GM12878 (cell line): ENCODE measurements at regions not wholly inside any gene's neighbourhood (a gene's known extent, or its start where the extent isn't known, plus 50 kb on each side); places are given as distances from the start of the nearest gene placed in this dataset.

ENCODE experiments used
- ATAC-seq: fragments of 200-7000 bp; cut with Tn5 transposase; 3 replicates; pipeline ENCODE4 v1.9.1; 2020; ENCODE audit warnings: mild to moderate bottlenecking, moderate library complexity
- BruUV-seq: library from RNA; stranded (reverse); fragments of 400-500 nt; replicated peaks from 2 replicates; lab custom pipeline; 2021; lab: Mats Ljungman, UMichigan
- CTCF ChIA-PET: fragments of 300-600 bp; sonication (Branson Sonifier 250); formaldehyde crosslinking; extraction: SDS; loops from one replicate; lab custom pipeline; 2021; ENCODE audit warnings: inconsistent platforms; lab: Yijun Ruan, JAX
- POLR2A ChIA-PET: fragments of 350-600 bp; formaldehyde crosslinking; extraction: SDS; loops from one replicate; lab custom pipeline; 2021; ENCODE audit warnings: inconsistent platforms; lab: Charles Lee
- RAD21 ChIA-PET: fragments of 300-600 bp; sonication (Branson Sonifier 250); formaldehyde crosslinking; loops from one replicate; lab custom pipeline; 2023; ENCODE audit warnings: antibody characterized with exemption; ENCODE audit not compliant: unreplicated experiment; lab: Charles Lee
- SMC1A ChIA-PET: fragments of 300-600 bp; sonication (Branson Sonifier 250); formaldehyde crosslinking; loops from one replicate; lab custom pipeline; 2023; ENCODE audit not compliant: unreplicated experiment, uncharacterized antibody; lab: Charles Lee
- DNase-seq: peaks from one replicate; pipeline ENCODE4 v3.0.0-alpha.2; 2011; ENCODE audit warnings: low read depth, low spot score
- FAIRE-seq: peaks from 3 replicates; lab custom pipeline; 2011; peaks lifted over from hg19 to GRCh38; lab: Jason Lieb, UNC
- H2AFZ ChIP-seq: 2 replicates; pipeline ENCODE4 v1.6.0; 2011; ENCODE audit warnings: low read depth, low read length, control low read depth; ENCODE audit not compliant: control insufficient read depth
- H3K27ac ChIP-seq: 2 replicates; pipeline ENCODE4 v1.5.1; 2011; ENCODE audit warnings: control low read depth; ENCODE audit not compliant: control insufficient read depth, insufficient read depth
- H3K27me3 ChIP-seq, 2 experiments: replicated peaks in 1 of 2; 2 replicates each; pipeline versions ENCODE4 v1.6.0 to v1.6.1; 2011; ENCODE audit warnings: low read length in 1 of 2; ENCODE audit not compliant: control insufficient read depth in 2 of 2, insufficient read depth in 2 of 2
- H3K36me3 ChIP-seq, 2 experiments: 2 replicates each; pipeline ENCODE4 v1.5.1; 2011; ENCODE audit warnings: low read length in 1 of 2; ENCODE audit not compliant: control insufficient read depth in 2 of 2, insufficient read depth in 2 of 2
- H3K4me1 ChIP-seq: 2 replicates; pipeline ENCODE4 v1.6.1; 2011; ENCODE audit warnings: mild to moderate bottlenecking, low read length, moderate library complexity, mixed read lengths; ENCODE audit not compliant: control insufficient read depth, insufficient read depth
- H3K4me2 ChIP-seq: 2 replicates; pipeline ENCODE4 v1.6.0; 2011; ENCODE audit warnings: control low read depth; ENCODE audit not compliant: control insufficient read depth, insufficient read depth
- H3K4me3 ChIP-seq: fragments of 200-600 bp; sonication (generic); 2 replicates; pipeline ENCODE4 v1.5.1; 2016
- H3K79me2 ChIP-seq: 2 replicates; pipeline ENCODE4 v1.6.0; 2011; ENCODE audit warnings: low read length; ENCODE audit not compliant: control insufficient read depth, insufficient read depth
- H3K9ac ChIP-seq: 2 replicates; pipeline ENCODE4 v1.8.0; 2011; ENCODE audit warnings: low read length, control low read depth, mixed read lengths; ENCODE audit not compliant: control insufficient read depth, insufficient read depth
- H3K9me3 ChIP-seq: replicated peaks from 3 replicates; pipeline ENCODE4 v1.5.1; 2011; ENCODE audit warnings: mild to moderate bottlenecking, low read length; ENCODE audit not compliant: control insufficient read depth, insufficient read depth
- H4K20me1 ChIP-seq: 2 replicates; pipeline ENCODE4 v1.6.0; 2011; ENCODE audit not compliant: control insufficient read depth, insufficient read depth
- CHD2 ChIP-seq: IDR thresholded peaks from 2 replicates; pipeline ENCODE4 v1.6.1; 2011; ENCODE audit warnings: low read depth, low read length, improper control_type of control experiment, borderline replicate concordance
- EZH2 ChIP-seq: IDR thresholded peaks from 2 replicates; pipeline ENCODE4 v1.6.1; 2012; ENCODE audit warnings: low read depth, mild to moderate bottlenecking, control low read depth, inconsistent platforms, low read length, borderline replicate concordance; ENCODE audit not compliant: control insufficient read depth
- FOXM1 ChIP-seq: IDR thresholded peaks from 2 replicates; pipeline ENCODE4 v1.6.1; 2012; ENCODE audit warnings: low read depth, mild to moderate bottlenecking, inconsistent platforms, low read length, moderate library complexity
- HDAC2 ChIP-seq: fragments of 200-600 bp; sonication (generic); IDR thresholded peaks from 2 replicates; pipeline ENCODE4 v1.6.1; 2017
- MTA2 ChIP-seq: fragments of 450-650 bp; IDR thresholded peaks from 2 replicates; pipeline ENCODE4 v1.6.1; 2016; ENCODE audit warnings: low read depth, mild to moderate bottlenecking, moderate library complexity
- NR2C2 ChIP-seq: IDR thresholded peaks from 2 replicates; pipeline ENCODE4 v1.6.1; 2011; ENCODE audit warnings: borderline replicate concordance, low read depth; ENCODE audit not compliant: control insufficient read depth, insufficient read length
- NR2F1 ChIP-seq: fragments of 450-650 bp; conservative IDR thresholded peaks from 2 replicates; pipeline ENCODE4 v1.6.1; 2017; ENCODE audit warnings: mild to moderate bottlenecking
- NRF1 ChIP-seq: conservative IDR thresholded peaks from 2 replicates; pipeline ENCODE4 v1.6.1; 2011; ENCODE audit warnings: mild to moderate bottlenecking, low read depth, low read length, improper control_type of control experiment
- RAD51 ChIP-seq: fragments of 450-650 bp; IDR thresholded peaks from 2 replicates; pipeline ENCODE4 v1.6.1; 2016; ENCODE audit warnings: moderate library complexity, mild to moderate bottlenecking, inconsistent platforms
- REST ChIP-seq: IDR thresholded peaks from 2 replicates; pipeline ENCODE4 v1.6.1; 2012; ENCODE audit warnings: mild to moderate bottlenecking, low read depth, low read length
- SMAD1 ChIP-seq: fragments of 450-650 bp; IDR thresholded peaks from 2 replicates; pipeline ENCODE4 v1.6.1; 2018; ENCODE audit warnings: mild to moderate bottlenecking, low read depth; ENCODE audit not compliant: partially characterized antibody
- SPI1 ChIP-seq: IDR thresholded peaks from 2 replicates; pipeline ENCODE4 v1.6.1; 2011; ENCODE audit warnings: low read depth, mild to moderate bottlenecking, low read length, moderate library complexity, borderline replicate concordance; ENCODE audit not compliant: insufficient read depth
- SUZ12 ChIP-seq: fragments of 200-600 bp; sonication (generic); IDR thresholded peaks from one replicate; pipeline ENCODE4 v1.6.1; 2018; ENCODE audit warnings: antibody characterized with exemption, mild to moderate bottlenecking; ENCODE audit not compliant: unreplicated experiment
- ZNF24 ChIP-seq: fragments of 450-650 bp; IDR thresholded peaks from 2 replicates; pipeline ENCODE4 v1.6.1; 2017; ENCODE audit warnings: antibody characterized with exemption, mild to moderate bottlenecking
- WGBS: methylation state at CpG from one replicate; pipeline ENCODE4 v1.1.6; 2016; ENCODE audit warnings: low lambda C conversion rate; ENCODE audit not compliant: insufficient replicate concordance, insufficient coverage; ENCODE audit errors: missing lambda C conversion rate; 5-methylcytosine and 5-hydroxymethylcytosine counted together
- in situ Hi-C: fragments of 300-500 bp; cut with MboI; formaldehyde crosslinking; loops from 9 replicates; pipeline ENCODE4 v1.14.3; 2018; ENCODE audit warnings: mixed read lengths
- intact Hi-C: fragments of 100-400 bp; cut with micrococcal nuclease; formaldehyde crosslinking; loops from one replicate; pipeline ENCODE4 v1.14.2; 2022; ENCODE audit not compliant: unreplicated experiment

DNA sequence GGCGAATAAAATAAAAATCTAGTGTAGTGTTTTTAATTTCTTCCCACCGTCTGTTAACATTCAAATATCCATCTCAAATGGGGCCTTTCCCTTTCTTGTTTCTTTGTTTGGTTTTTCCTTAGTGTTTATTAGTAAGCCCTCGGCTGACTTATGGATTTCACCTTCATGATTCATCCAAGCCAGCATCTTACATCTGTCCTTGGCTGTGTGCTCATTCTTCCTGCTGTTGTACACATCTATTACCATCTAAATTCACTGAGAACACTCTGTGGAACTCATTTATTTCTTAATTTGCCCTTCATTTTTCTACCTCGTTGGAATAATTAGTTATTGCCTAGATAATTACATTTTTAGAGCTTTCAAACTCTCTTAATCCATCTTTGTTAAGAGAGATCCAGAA, 84.9 kb downstream of the SPCS3 start:
- no peak overlapping the region for H3K4me2 ChIP-seq
- H3K79me2 ChIP-seq: no peaks in the 10 kb centered on the region
- ChIA-PET CTCF (no interaction called here), SMC1A (no interaction called here), POLR2A (no interaction called here), RAD21 (no interaction called here)
- H3K27ac ChIP-seq: no peak overlapping the region
- FAIRE-seq (no peak), DNase-seq (no peak), ATAC-seq (no peak)
- H3K9ac ChIP-seq: no peak overlapping the region
- intact Hi-C loops (no loop called here), in situ Hi-C loops (no loop called here)
- no peaks in the 10 kb centered on the region for H4K20me1 ChIP-seq
- WGBS: 18% methylated on average over 4 of the region's 4 CpGs
- no peak overlapping the region for H2AFZ ChIP-seq
- H3K4me3 ChIP-seq: no peak overlapping the region
- H3K4me1 ChIP-seq: no peaks in the 10 kb centered on the region
- no peaks in the 10 kb centered on the region; the same call in 2 of the 3 replicates for H3K9me3 ChIP-seq
- H3K27me3 ChIP-seq: no peaks in the 10 kb centered on the region
- no TSS peak for BruUV-seq
- TF ChIP-seq CHD2 (no peak), RAD51 (no peak), SUZ12 (no peak), FOXM1 (no peak), MTA2 (no peak), NRF1 (no peak), NR2C2 (no peak), SPI1 (no peak), NR2F1 (no peak), HDAC2 (no peak), REST (no peak), SMAD1 (no peak), ZNF24 (no peak), EZH2 (no peak)
- no peaks in the 10 kb centered on the region for H3K36me3 ChIP-seq
